Right cardiac atrium (tissue), 5 donors: ENCODE measurements at regions not wholly inside any gene's neighbourhood (a gene's known extent, or its start where the extent isn't known, plus 50 kb on each side); places are given as distances from the start of the nearest gene placed in this dataset.
"Not testable (repeated sequence)": the region's sequence is repeated elsewhere in the genome, so short reads cannot be mapped to it uniquely, and the experiment has no call there.

Experiments used
- ATAC-seq, 2 donors: fragments of 200-7000 bp; cut with Tn5 transposase; one replicate each; pipeline versions ENCODE4 v1.8.0 to v1.9.1; 2020; ENCODE audit warnings: moderate library complexity in 2 of 2, mild to moderate bottlenecking in 1 of 2
- DNase-seq, 3 donors: peaks; one replicate each; pipeline ENCODE4 v3.0.0-alpha.2; 2020
- H3K27ac ChIP-seq: one replicate; pipeline ENCODE4 v1.5.1; 2013; ENCODE audit warnings: mild to moderate bottlenecking, low read length, control low read depth, moderate library complexity
- H3K27me3 ChIP-seq: one replicate; pipeline ENCODE4 v1.6.1; 2013; ENCODE audit not compliant: control insufficient read depth, insufficient read depth
- H3K4me1 ChIP-seq: one replicate; pipeline ENCODE4 v1.6.1; 2013; ENCODE audit warnings: low read length; ENCODE audit not compliant: control insufficient read depth, insufficient read depth
- H3K4me3 ChIP-seq: one replicate; pipeline ENCODE4 v1.5.1; 2013; ENCODE audit warnings: low read length, control low read depth
- H3K9me3 ChIP-seq: one replicate; pipeline ENCODE4 v1.6.1; 2013; ENCODE audit warnings: low read length; ENCODE audit not compliant: control insufficient read depth
- WGBS: extraction: QIAGEN DNeasy Blood & Tissue Kit; methylation state at CpG from one replicate; pipeline ENCODE4 v1.1.7; 2013; 5-methylcytosine and 5-hydroxymethylcytosine counted together
- intact Hi-C, 4 donors: fragments of 100-400 bp; cut with DNase I; formaldehyde crosslinking; loops; one replicate each; pipeline versions ENCODE4 v1.11.0 to v1.14.0; 2022 to 2023
- donor health status: healthy with polysubstance abuse.
- donor health status: DM: no; HTN: yes; CAD: no.
- donor health status: DM: no; HTN: no; CAD: no.
- donor health status: DM: no; HTN: yes; CAD: no; lungs with severe emphysema.
- donor health status: DM: yes; HTN: yes; CAD: no.

DNA sequence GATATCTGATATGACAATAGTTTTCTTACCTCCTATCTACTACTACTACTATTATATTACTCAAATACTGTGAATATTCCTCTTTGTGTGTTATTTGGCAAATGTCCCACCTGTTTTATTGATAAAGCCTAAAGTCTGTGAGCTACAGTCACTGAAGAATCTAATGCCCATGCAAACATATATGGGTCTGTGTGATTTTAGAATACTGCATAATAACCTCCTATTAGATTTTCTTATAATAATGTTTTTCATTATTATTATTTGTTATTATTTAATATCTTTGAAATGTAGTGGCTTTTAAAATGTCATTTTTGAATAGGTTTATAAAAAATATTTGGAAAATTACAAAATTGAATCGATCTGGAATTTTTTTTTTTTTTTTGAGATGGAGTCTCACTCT lies 1330.8 kb upstream of the MIR17HG start:
- ATAC-seq: no peak

DNA sequence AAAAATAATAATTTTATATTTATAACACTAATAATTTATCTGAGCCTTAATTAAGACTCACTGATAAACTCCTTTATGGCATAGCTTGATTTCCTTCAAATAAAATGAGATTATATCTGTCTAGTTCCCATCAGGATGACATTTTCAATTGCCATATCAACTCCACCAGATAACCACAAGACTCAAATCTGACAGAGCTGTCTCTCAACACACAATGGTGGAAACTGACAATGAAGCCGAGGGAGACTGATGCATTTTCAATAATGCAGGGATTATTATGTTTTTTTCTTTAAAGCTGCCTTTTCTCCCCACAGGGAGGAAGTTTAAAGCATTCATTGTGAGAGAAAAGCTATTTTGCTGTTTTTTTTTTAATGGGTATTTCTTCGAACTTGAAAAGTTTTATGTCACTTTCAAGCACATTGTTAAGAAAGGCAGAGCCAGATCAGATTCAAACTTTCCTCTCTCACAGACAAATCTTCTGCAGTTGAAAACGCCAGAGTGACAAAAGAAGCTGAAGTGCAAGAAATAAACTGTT lies 1326.9 kb upstream of the MIR17HG start:
- H3K27me3 ChIP-seq: no peaks in the 10 kb centered on the region
- no peak for ATAC-seq
- H3K9me3 ChIP-seq: no peaks in the 10 kb centered on the region
- WGBS: 46% methylated on average over 3 of the region's 3 CpGs
- H3K4me1 ChIP-seq: no peaks in the 10 kb centered on the region
- DNase-seq: no peak
- intact Hi-C loops: loop anchor here in 1 of 4 donors (10.0 kb wide), 1 partner anchor 54 kb away; no protein-coding TSS in a partner anchor
- no peak overlapping the region for H3K4me3 ChIP-seq
- no peak overlapping the region for H3K27ac ChIP-seq

More for the DNA sequence above, 1330.8 kb upstream of the MIR17HG start:
- DNase-seq: no peak
- intact Hi-C loops: no loop called here
- Histone ChIP-seq H3K27ac (no peak overlapping the region), H3K4me3 (no peak overlapping the region), H3K27me3 (no peaks in the 10 kb centered on the region), H3K9me3 (no peaks in the 10 kb centered on the region), H3K4me1 (no peaks in the 10 kb centered on the region)
- WGBS: 86% methylated on average over 1 of the region's 1 CpG

DNA sequence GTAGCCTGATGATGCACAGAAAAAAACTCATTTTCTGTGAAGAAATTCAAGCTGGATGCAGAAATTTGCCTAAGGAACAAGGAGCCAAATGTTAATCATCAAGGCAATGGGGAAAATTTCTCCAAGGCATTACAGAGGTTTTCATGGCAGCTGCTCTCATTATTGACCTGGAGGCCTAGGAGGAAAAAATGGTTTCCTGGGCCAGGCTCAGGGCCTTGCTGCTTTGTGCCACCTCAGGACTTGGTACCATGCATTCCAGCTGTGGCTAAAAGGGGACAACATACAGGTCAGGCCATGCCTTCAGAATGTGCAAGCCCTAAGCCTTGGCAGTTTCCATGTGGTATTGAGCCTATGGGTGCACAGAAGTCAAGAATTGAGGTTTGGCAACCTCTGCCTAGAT lies 1320.1 kb upstream of the MIR17HG start:
- intact Hi-C loops: loop anchor here in 1 of 4 donors (10.0 kb wide), 1 partner anchor 47 kb away; no protein-coding TSS in a partner anchor
- DNase-seq (no peak), ATAC-seq (no peak)
- Histone ChIP-seq H3K9me3 (no peaks in the 10 kb centered on the region), H3K27ac (no peak overlapping the region), H3K4me3 (no peak overlapping the region), H3K4me1 (no peaks in the 10 kb centered on the region), H3K27me3 (no peaks in the 10 kb centered on the region)

DNA sequence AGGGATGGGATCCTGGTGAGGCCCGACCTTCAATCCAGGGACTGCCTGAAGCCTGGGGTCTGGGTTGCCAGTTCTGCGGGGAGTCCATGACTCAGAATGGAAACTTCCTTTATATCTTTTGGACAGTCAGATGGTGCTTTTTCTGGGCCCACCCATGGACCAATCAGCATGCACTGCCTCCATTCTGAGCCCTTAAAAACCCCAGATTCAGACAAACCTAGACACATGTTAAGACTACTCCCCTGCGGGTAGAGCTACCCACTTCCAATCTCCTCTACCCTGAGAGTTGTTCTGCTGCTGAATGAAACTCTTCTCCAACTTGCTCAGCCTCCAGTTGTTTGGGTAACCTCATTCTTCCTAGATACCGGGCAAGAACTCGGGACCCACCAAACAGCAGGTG lies 1315.2 kb upstream of the MIR17HG start:
- H3K27ac ChIP-seq: no peak overlapping the region
- H3K9me3 ChIP-seq: no peaks in the 10 kb centered on the region
- no peak overlapping the region for H3K4me3 ChIP-seq
- H3K4me1 ChIP-seq: no peaks in the 10 kb centered on the region
- no peak for ATAC-seq
- 89% methylated on average over 5 of the region's 5 CpGs for WGBS
- DNase-seq: no peak
- intact Hi-C loops: no loop called here
- H3K27me3 ChIP-seq: no peaks in the 10 kb centered on the region

DNA sequence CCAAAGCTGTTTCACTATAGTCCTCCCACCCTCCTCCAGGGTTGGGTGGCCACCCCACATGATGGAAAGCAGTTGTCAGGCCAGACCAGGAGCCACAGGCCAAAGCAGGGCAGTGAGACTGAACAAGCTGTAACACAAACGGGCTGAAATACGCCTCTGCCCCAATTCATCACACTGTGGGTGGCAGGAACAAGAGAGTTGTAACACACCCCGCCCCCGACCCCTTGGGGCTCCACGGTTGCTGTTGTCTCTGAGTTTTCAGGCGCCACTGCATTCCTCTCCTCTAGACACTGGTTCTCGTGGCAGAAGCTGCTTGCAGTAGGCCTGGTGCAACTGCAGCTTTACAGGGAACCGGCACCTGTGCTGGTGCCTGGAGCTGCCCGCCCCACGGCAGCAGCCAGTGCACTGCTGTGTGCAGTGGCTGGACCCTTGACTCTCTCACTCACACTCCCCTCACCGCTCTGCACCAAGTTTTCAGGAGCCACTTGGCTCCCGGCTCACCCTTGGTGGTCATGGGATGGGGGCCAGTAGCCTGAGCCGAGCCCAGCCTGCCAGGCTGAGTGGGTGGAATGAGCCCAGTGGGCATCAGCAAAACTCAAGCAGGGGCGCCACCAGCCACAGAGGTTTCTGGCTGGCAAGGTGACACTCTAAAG lies 1314.5 kb upstream of the MIR17HG start:
- intact Hi-C loops: no loop called here
- Histone ChIP-seq H3K4me3 (no peak overlapping the region), H3K4me1 (no peaks in the 10 kb centered on the region), H3K9me3 (no peaks in the 10 kb centered on the region), H3K27me3 (no peaks in the 10 kb centered on the region), H3K27ac (no peak overlapping the region)
- ATAC-seq: no peak
- peak in 1 of 3 donors; percentile 40 for DNase-seq
- WGBS: 85% methylated on average over 14 of the region's 14 CpGs

DNA sequence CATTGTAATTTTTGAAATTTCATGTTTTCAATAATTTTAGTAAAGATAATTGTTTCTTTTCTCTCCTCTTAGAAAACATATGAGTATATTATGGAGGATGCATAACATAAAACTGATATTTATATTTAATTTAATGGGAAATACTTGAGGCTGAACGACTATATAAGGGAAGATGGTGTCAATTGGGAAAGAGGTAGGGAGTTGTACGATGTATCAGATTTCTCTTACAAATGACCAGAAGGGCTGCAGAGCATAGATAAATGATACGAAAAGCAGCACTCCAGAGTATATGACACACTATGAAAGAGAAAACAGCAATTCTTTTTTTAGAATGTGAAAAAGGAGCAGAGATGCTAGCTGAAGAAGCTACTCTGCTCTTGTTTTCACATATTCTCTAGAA lies 1308.0 kb upstream of the MIR17HG start:
- ATAC-seq (no peak), DNase-seq (no peak)
- Histone ChIP-seq H3K4me1 (no peaks in the 10 kb centered on the region), H3K9me3 (no peaks in the 10 kb centered on the region), H3K27me3 (no peaks in the 10 kb centered on the region), H3K27ac (no peak overlapping the region), H3K4me3 (no peak overlapping the region)
- intact Hi-C loops: no loop called here
- WGBS: 74% methylated on average over 3 of the region's 3 CpGs

DNA sequence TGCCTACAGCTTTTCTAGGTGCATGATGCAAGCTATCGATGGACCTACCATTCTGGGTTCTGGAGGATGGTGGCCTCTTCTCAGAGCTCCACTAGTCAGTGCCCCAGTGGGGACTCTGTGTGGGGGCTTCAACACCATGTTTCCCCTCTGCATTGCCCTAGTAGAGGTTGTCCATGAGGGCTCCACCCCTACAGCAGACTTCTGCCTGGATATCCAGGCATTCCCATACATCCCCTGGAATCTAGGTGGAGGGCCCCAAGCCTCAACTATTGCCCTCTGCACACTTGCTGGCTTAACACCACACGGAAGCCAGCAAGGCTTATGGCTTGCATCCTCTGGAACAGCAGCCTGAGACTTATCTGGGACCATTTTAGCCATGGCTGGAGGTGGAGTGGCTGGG lies 1299.9 kb upstream of the MIR17HG start:
- Histone ChIP-seq H3K27me3 (no peaks in the 10 kb centered on the region), H3K9me3 (no peaks in the 10 kb centered on the region), H3K4me3 (no peak overlapping the region), H3K27ac (no peak overlapping the region), H3K4me1 (no peaks in the 10 kb centered on the region)
- 88% methylated on average over 2 of the region's 2 CpGs for WGBS
- intact Hi-C loops: no loop called here
- ATAC-seq (no peak), DNase-seq (no peak)

DNA sequence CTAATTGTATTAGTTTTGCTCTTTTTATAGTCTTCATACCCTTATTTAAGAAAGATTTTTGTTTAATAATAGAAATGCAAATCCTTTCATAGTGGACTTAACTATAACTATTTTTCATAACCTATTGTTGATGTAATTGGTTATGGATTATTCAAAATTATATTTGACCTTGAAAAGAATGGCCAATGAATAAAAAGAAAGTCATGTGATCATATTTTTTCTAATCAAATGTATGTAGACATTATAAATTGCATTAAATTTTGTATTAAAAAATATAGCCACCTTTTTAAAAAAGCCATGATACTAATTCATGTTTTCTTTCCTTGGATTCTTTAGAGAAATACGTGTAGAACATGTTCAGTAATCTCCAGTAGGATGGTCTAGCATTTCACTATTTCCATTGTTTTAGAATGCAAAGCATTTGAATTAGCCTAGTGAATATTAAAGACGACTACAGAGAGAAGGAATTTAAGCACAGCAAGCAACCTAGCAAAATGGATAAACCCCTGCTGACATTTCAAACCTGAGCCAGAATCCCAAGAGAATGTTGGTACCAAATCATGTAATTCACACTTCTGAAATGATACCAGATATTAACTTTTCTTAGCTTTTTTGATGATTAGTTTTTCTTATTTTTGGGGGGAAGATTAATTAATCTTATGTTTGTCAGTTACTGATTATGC lies 1297.4 kb upstream of the MIR17HG start:
- 40% methylated on average over 2 of the region's 2 CpGs for WGBS
- no peak for DNase-seq
- no peak overlapping the region for H3K27ac ChIP-seq

DNA sequence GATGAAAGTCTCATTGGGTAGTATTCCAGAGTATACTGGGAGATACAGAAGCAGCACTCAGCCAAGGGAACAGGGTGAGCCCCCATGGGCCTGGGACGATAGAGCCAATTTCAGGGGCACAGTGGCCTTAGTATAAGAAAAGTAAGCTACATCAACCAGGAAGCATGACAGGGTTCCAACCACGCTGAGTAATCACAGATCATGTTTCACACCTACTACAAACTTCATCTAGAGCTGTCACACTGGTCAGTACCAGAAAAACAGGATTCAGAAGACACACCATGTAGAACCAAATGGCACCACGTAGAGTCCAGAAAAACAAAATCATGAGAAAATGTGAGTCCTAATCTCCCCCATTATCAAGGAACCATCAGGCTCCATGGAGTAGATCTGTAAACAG lies 1292.4 kb upstream of the MIR17HG start:
- Histone ChIP-seq H3K4me1 (no peaks in the 10 kb centered on the region), H3K27me3 (no peaks in the 10 kb centered on the region), H3K27ac (no peak overlapping the region), H3K4me3 (no peak overlapping the region), H3K9me3 (no peaks in the 10 kb centered on the region)
- DNase-seq (no peak), ATAC-seq (no peak)
- 34% methylated on average over 3 of the region's 3 CpGs for WGBS
- intact Hi-C loops: no loop called here

More for the DNA sequence above, 1297.4 kb upstream of the MIR17HG start:
- intact Hi-C loops: no loop called here
- no peak for ATAC-seq
- Histone ChIP-seq H3K4me1 (no peaks in the 10 kb centered on the region), H3K27me3 (no peaks in the 10 kb centered on the region), H3K9me3 (no peaks in the 10 kb centered on the region), H3K4me3 (no peak overlapping the region)

DNA sequence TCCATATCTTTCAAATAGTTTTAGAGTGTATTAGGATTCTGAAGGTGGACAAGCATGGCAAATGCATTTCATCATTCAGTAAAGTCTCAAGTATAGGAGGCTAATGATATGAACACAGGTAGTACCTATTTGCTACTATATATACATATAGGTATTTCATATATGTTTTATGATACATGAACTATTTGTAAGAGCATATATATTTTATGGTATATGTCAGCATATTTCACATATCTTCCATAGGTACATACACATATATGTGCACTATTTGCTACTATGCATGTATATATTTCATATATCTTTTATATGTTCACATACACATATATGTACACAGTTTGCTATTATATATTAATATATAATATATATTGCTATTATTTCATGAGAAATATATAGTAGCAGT lies 1291.7 kb upstream of the MIR17HG start:
- no peaks in the 10 kb centered on the region for H3K27me3 ChIP-seq
- no peak overlapping the region for H3K4me3 ChIP-seq
- no peaks in the 10 kb centered on the region for H3K9me3 ChIP-seq
- H3K27ac ChIP-seq: no peak overlapping the region
- no peak for ATAC-seq
- H3K4me1 ChIP-seq: no peaks in the 10 kb centered on the region
- no peak for DNase-seq
- intact Hi-C loops: no loop called here

DNA sequence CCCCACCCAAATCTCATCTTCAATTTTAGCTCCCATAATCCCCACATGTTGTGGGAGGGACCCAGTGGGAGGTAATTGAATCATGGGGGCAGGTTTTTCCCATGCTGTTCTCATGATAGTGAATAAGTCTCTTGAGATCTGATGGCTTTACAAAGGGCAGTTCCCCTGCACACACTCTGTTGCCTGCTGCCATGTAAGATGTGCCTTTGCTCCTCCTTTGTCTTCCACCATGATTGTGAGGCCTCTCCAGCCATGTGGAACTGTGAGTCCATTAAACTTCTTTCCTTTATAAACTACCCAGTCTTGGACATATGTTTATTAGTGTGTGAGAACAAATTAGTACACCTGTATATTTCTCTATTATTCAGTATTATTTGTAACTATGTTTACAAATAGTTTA lies 1283.3 kb upstream of the MIR17HG start:
- DNase-seq, H3K4me1 ChIP-seq, H3K27me3 ChIP-seq, ATAC-seq, H3K27ac ChIP-seq, H3K4me3 ChIP-seq, intact Hi-C loops, H3K9me3 ChIP-seq: not testable (repeated sequence)
